ENCODE measurements at regions not wholly inside any gene's neighbourhood (a gene's known extent, or its start where the extent isn't known, plus 50 kb on each side); places are given as distances from the start of the nearest gene placed in this dataset.

DNA sequence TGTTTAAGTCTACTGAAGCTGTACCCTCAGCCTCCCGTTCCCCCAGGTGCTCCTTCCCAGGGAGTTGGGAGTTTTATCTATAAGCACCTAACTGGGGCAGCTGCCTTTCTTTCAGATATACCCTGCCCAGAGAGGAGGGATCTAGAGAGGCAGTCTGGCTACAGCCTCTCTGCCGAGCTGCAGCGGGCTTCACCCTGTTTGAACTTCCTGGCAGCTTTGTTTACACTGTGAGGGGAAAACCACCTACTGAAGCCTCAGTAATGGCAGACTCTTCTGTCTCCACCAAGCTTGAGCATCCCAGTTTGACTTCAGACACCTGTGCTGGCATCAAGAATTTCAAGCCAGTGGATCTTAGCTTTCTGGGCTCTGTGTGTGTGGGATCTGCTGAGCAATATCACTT, 122.5 kb downstream of the MAGEE1 start:
- TF ChIP-seq POLR2A (IDR thresholded peaks at IDR 0.05; ENCODE audit: low read depth, low read length) (no peak), RCOR1 (IDR thresholded peaks at IDR 0.05; ENCODE audit: insufficient replicate concordance, low read length) (no peak), MAZ (IDR thresholded peaks at IDR 0.05; ENCODE audit: borderline replicate concordance, low read depth, low read length) (no peak), RAD21 (IDR thresholded peaks at IDR 0.05; ENCODE audit: low read length) (no peak), MAFK (IDR thresholded peaks at IDR 0.05; ENCODE audit: low read depth, low read length) (no peak), NFE2L2 (IDR thresholded peaks at IDR 0.05; ENCODE audit: low read depth, low read length) (no peak), MXI1 (IDR thresholded peaks at IDR 0.05; ENCODE audit: borderline replicate concordance, low read depth, low read length) (no peak), CHD1 (IDR thresholded peaks at IDR 0.05; ENCODE audit: low read depth, low read length) (no peak), CEBPB (IDR thresholded peaks at IDR 0.05; ENCODE audit: low read depth, low read length) (no peak), RFX5 (IDR thresholded peaks at IDR 0.05; ENCODE audit: low read depth, low read length) (no peak), FOS (IDR thresholded peaks at IDR 0.05; ENCODE audit: low read depth, low read length) (no peak)
- TF ChIP-seq, protein P1, sequence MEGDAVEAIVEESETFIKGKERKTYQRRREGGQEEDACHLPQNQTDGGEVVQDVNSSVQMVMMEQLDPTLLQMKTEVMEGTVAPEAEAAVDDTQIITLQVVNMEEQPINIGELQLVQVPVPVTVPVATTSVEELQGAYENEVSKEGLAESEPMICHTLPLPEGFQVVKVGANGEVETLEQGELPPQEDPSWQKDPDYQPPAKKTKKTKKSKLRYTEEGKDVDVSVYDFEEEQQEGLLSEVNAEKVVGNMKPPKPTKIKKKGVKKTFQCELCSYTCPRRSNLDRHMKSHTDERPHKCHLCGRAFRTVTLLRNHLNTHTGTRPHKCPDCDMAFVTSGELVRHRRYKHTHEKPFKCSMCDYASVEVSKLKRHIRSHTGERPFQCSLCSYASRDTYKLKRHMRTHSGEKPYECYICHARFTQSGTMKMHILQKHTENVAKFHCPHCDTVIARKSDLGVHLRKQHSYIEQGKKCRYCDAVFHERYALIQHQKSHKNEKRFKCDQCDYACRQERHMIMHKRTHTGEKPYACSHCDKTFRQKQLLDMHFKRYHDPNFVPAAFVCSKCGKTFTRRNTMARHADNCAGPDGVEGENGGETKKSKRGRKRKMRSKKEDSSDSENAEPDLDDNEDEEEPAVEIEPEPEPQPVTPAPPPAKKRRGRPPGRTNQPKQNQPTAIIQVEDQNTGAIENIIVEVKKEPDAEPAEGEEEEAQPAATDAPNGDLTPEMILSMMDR (conservative IDR thresholded peaks at IDR 0.05; ENCODE audit: low read depth, low read length): no peak
- TF ChIP-seq, protein P2, sequence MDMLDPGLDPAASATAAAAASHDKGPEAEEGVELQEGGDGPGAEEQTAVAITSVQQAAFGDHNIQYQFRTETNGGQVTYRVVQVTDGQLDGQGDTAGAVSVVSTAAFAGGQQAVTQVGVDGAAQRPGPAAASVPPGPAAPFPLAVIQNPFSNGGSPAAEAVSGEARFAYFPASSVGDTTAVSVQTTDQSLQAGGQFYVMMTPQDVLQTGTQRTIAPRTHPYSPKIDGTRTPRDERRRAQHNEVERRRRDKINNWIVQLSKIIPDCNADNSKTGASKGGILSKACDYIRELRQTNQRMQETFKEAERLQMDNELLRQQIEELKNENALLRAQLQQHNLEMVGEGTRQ (IDR thresholded peaks at IDR 0.05; ENCODE audit: low read depth, low read length): no peak
- TF ChIP-seq, protein P3, sequence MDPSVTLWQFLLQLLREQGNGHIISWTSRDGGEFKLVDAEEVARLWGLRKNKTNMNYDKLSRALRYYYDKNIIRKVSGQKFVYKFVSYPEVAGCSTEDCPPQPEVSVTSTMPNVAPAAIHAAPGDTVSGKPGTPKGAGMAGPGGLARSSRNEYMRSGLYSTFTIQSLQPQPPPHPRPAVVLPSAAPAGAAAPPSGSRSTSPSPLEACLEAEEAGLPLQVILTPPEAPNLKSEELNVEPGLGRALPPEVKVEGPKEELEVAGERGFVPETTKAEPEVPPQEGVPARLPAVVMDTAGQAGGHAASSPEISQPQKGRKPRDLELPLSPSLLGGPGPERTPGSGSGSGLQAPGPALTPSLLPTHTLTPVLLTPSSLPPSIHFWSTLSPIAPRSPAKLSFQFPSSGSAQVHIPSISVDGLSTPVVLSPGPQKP (IDR thresholded peaks at IDR 0.05; ENCODE audit: borderline replicate concordance, low read depth, low read length): no peak

All from IMR-90 (cell line).